HG03521 (cell line): ENCODE measurements at regions not wholly inside any gene's neighbourhood (a gene's known extent, or its start where the extent isn't known, plus 50 kb on each side); places are given as distances from the start of the nearest gene placed in this dataset.
"Not testable (repeated sequence)": the region's sequence is repeated elsewhere in the genome, so short reads cannot be mapped to it uniquely, and the experiment has no call there.

Experiments used
- ATAC-seq: cut with Tn5 transposase; IDR thresholded peaks from one replicate; pipeline ENCODE4 v1.9.1; 2021; ENCODE audit warnings: mild to moderate bottlenecking, moderate library complexity; ENCODE audit not compliant: unreplicated experiment

DNA sequence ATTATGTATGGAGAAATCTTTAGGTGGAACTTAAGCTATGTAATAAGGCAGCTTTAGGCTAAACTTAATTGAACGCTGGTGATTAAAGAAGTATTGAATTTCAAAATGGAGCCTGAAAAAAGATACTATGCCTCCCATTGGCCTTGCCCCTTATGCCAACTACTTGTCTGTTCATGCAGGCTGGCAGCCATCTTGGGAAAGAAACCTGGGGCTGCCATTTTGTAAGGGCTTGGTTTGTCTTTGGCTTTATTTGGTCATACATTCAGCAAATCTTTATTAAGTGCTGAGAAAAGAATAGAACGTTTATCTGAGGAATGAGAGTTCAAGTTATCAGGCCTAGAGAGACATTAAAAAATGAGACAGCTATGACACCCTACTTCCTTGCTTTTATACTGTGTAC lies 231.3 kb downstream of the KCNE4 start:
- no peak for ATAC-seq

- no peak for ATAC-seq
These were observed 231.8 kb downstream of the KCNE4 start for GRCh38 chr2:223283771-223284170.

- ATAC-seq, result no peak
These were observed 233.6 kb downstream of the KCNE4 start for GRCh38 chr2:223285370-223286265.

GRCh38 chr2:223294756-223295155 lies 242.8 kb downstream of the KCNE4 start:
- ATAC-seq, result no peak

DNA sequence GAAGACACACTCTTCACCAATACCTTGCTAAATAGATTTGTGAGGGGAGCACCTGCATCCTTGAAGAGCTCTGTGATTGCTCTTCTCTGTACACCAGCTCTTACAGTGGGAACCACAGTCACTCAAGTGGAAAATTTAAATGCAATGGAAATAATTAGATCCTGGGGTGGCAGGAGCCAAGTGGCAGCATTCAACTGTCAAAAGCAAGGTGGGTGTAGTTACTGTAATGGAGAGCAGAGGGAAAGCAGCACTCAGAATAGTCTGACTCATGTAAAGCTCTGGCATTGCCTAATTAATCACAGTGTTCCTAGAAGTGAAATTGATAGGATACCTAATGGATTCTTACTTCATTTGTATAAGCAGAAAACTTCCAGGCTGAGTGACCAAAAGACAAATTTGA lies 245.8 kb downstream of the KCNE4 start:
- ATAC-seq, result no peak

GRCh38 chr2:223298329-223298728 lies 246.3 kb downstream of the KCNE4 start:
- not testable (repeated sequence) for ATAC-seq

DNA sequence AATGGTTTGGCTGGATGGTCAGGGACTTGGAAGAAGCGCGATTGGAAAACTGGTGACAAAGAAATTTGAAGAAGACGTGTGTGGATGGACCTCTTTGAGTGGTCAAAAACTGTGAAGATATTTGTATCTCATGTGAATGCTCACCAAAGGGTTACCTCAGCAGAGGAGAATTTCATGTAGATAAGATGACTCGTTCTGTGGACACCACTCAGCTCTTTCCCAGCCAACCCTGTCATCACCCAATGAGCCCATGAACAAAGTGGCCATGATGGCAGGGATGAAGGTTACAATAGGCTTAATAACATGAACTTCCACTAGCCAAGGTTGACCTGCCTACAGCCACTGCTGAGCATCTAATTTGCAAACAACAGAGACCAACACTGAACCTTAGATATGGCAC lies 248.3 kb downstream of the KCNE4 start:
- ATAC-seq, result no peak

DNA sequence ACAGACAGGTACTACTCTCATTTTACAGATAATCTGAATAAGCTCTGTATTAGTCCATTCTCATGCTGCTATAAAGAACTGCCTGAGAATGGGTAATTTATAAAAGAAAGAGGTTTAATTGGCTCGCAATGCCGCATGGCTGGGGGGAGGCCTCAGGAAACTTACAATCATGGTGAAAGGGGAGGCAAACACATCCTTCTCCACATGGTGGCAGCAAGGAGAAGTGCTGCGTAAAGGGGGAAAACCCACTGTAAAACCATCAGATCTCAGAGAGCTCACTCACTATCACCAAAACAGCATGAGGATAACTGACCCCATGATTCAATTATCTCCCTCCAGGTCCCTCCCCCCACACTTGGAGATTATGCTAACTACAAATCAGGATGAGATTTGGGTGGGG lies 254.4 kb downstream of the KCNE4 start:
- ATAC-seq, result no peak

GRCh38 chr2:223311889-223312680 lies 260.1 kb downstream of the KCNE4 start:
- no peak for ATAC-seq

GRCh38 chr2:223313101-223313500 lies 261.1 kb downstream of the KCNE4 start:
- no peak for ATAC-seq

DNA sequence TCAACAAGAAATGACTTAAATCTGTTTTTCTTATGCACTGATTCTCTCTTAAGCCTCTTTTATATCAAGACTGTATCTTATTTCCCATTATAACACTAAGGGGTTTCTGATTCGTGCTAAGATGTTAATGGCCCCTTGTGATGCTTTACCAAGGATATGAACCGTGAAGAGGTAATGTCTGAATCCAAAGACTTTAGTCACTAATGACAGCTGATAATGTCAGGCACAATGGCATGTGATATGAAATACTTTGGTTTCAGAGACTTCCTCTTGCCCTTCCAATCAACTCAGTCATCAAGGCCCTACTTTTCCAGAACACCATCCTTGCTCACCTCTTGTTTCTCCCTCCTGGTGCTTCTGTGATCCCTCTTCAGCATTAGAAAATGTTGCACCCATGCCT lies 262.8 kb downstream of the KCNE4 start:
- ATAC-seq, result no peak

- no peak for ATAC-seq
These were observed 263.8 kb downstream of the KCNE4 start for GRCh38 chr2:223315813-223316212.

- no peak for ATAC-seq
These were observed 264.4 kb downstream of the KCNE4 start for GRCh38 chr2:223316342-223316741.

- ATAC-seq, result no peak
These were observed 267.6 kb downstream of the KCNE4 start for GRCh38 chr2:223319601-223320000.

- no peak for ATAC-seq
These were observed 272.4 kb downstream of the KCNE4 start for GRCh38 chr2:223324402-223324801.

DNA sequence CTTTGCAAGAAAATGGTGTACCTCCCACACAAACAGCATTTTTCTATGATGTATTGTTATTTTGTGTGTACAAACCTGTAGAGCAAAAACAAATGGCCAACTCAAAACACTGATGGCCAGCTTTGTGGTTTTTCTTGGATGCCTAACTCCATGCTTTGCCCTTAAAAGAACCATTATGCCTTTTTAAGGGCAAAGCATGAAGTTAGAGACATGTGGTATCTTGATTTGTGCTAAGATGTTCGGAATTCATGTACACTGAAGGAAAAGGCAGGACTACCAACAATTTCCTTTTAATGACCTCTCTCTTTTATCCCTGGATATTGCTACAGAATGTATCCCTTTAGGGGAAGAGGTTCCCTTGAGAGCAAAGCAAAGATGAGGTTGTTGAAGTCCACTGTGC lies 273.6 kb downstream of the SCG2 start:
- no peak for ATAC-seq

- not testable (repeated sequence) for ATAC-seq
These were observed 271.4 kb downstream of the SCG2 start for GRCh38 chr2:223330747-223331146.

GRCh38 chr2:223338016-223338415 lies 264.1 kb downstream of the SCG2 start:
- no peak for ATAC-seq

DNA sequence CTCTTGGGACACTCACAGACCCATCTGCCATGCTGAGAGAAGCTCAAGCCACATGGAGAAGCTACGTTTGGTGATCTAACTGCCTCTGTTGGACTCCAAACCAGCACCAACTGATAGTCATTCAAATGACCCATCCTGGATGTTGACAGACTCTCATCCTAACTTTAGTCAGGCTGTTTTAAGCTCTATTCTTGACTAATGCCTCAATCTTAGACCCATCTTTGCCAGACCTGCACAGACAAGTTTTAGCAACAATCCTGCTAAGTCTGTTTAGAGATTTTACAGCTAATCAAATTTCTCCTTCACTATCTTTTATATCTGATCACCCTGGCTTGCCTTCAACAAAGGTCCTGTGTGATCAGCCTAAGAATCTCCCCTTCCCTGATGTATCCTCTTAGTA lies 245.1 kb downstream of the SCG2 start:
- ATAC-seq, result no peak

DNA sequence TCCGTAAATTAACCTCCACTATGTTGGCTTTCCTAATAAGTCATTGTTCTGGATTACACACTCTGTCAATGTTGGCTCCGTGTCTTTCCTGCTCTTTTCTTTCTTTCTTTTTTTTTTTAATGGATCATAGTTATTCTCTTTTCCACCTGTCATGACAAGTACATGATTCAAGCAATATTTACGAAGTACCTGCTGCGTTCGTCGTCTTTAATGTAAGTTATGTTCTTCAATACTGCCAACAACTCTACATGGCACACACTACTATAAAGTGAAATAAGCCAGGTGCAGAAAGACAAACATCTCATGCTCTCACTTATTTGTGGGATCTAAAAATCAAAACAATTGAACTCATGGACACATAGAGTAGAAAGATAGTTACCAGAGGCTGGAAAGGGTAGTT lies 239.1 kb downstream of the SCG2 start:
- ATAC-seq, result no peak

DNA sequence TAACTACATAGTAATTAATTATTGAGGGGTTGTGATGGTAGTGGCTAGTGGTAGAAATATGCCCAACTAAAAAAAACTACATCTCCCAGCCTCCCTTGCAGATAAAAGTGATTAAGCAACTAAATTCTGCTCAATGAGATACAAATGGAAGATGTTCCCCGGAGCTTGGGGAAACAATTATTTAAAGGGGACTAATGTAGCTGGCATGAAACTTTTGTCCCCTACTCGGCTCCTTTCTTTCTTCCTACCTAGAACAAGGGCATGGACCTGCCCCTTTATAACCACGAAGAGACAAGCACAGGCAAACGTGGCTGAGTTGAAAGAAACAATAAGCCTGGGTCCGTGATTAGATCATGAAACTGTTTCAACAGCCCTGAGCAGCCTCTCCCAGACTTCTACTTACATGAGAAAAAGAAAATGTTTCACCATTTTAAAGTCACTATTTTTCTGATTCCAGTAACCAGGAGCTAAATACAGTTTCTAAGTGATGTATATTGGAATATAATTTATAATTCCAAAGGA lies 236.9 kb downstream of the SCG2 start:
- no peak for ATAC-seq

GRCh38 chr2:223366566-223366965 lies 235.6 kb downstream of the SCG2 start:
- no peak for ATAC-seq
